Kidney glomerular epithelial cell (primary cell): ENCODE measurements at regions not wholly inside any gene's neighbourhood (a gene's known extent, or its start where the extent isn't known, plus 50 kb on each side); places are given as distances from the start of the nearest gene placed in this dataset.
"Not testable (repeated sequence)": the region's sequence is repeated elsewhere in the genome, so short reads cannot be mapped to it uniquely, and the experiment has no call there.

Source experiments
- DNase-seq: peaks from one replicate; lab custom pipeline; 2025; lab: John Stamatoyannopoulos, UW

GRCh38 chr5:117638581-117638980 lies 1064.0 kb upstream of the SEMA6A start:
- DNase-seq: no peak

GRCh38 chr5:117633093-117633492 lies 1058.5 kb upstream of the SEMA6A start:
- no peak for DNase-seq

GRCh38 chr5:117624201-117624600 lies 1049.6 kb upstream of the SEMA6A start:
- DNase-seq: no peak

- DNase-seq: no peak
Observed at GRCh38 chr5:117623042-117623805, 1048.6 kb upstream of the SEMA6A start.

- DNase-seq: no peak
Observed at GRCh38 chr5:117621921-117622320, 1047.3 kb upstream of the SEMA6A start.

GRCh38 chr5:117615226-117615625 lies 1040.6 kb upstream of the SEMA6A start:
- DNase-seq: no peak

- DNase-seq: no peak
Observed at GRCh38 chr5:117614408-117614807, 1039.8 kb upstream of the SEMA6A start.

- DNase-seq: no peak
Observed at GRCh38 chr5:117604845-117605244, 1030.2 kb upstream of the SEMA6A start.

- DNase-seq: not testable (repeated sequence)
Observed at GRCh38 chr5:117599811-117600210, 1025.2 kb upstream of the SEMA6A start.

GRCh38 chr5:117594166-117594565 lies 1019.5 kb upstream of the SEMA6A start:
- DNase-seq: no peak

- peak; percentile 17 for DNase-seq
Observed at GRCh38 chr5:117590944-117591343, 1016.3 kb upstream of the SEMA6A start.

- DNase-seq: no peak
Observed at GRCh38 chr5:117588611-117589010, 1014.0 kb upstream of the SEMA6A start.

- DNase-seq: no peak
Observed at GRCh38 chr5:117587111-117587510, 1012.5 kb upstream of the SEMA6A start.

- no peak for DNase-seq
Observed at GRCh38 chr5:117568622-117569021, 994.0 kb upstream of the SEMA6A start.

GRCh38 chr5:117568126-117568525 lies 993.5 kb upstream of the SEMA6A start:
- DNase-seq: no peak

GRCh38 chr5:117562647-117563046 lies 988.0 kb upstream of the SEMA6A start:
- DNase-seq: no peak

- no peak for DNase-seq
Observed at GRCh38 chr5:117561531-117561930, 986.9 kb upstream of the SEMA6A start.

GRCh38 chr5:117559005-117559844 lies 984.6 kb upstream of the SEMA6A start:
- no peak for DNase-seq

GRCh38 chr5:117551236-117551635 lies 976.6 kb upstream of the SEMA6A start:
- DNase-seq: no peak

- no peak for DNase-seq
Observed at GRCh38 chr5:117547192-117547591, 972.6 kb upstream of the SEMA6A start.

- no peak for DNase-seq
Observed at GRCh38 chr5:117539692-117540091, 965.1 kb upstream of the SEMA6A start.

- DNase-seq: no peak
Observed at GRCh38 chr5:117533792-117534191, 959.2 kb upstream of the SEMA6A start.

GRCh38 chr5:117533051-117533670 lies 958.5 kb upstream of the SEMA6A start:
- DNase-seq: not testable (repeated sequence)
